Ishikawa (cell line): ENCODE measurements at regions not wholly inside any gene's neighbourhood (a gene's known extent, or its start where the extent isn't known, plus 50 kb on each side); places are given as distances from the start of the nearest gene placed in this dataset.

ENCODE experiments used
- EP300 ChIP-seq: IDR thresholded peaks from 2 replicates; pipeline ENCODE4 v1.6.1; 2012; ENCODE audit warnings: borderline replicate concordance
- MAX ChIP-seq: IDR thresholded peaks from 2 replicates; pipeline ENCODE4 v1.6.1; 2012

- TF ChIP-seq MAX (no peak), EP300 (no peak)
These were observed 160.4 kb downstream of the TBX5 start for GRCh38 chr12:114245555-114245954.
